ENCODE measurements at regions not wholly inside any gene's neighbourhood (a gene's known extent, or its start where the extent isn't known, plus 50 kb on each side); places are given as distances from the start of the nearest gene placed in this dataset.

DNA sequence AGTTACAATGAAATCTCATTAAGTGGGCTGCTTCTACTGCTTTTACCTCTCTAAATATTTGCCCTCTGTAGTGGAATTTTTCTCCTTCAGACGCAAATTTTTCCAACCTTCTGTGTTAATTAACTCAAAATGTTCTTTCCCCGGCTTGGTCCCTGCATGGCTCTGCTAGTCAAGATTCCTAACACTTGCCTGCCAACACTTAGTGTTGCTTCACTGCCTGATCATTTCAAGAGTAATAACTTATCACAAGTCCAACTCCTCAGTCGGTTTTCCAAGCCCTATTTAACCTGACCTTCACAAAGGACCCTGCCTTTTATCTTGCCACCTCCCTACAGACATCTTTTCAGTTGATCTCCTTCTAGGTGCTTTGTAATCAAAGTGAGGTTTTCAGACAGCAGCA lies 142.7 kb downstream of the HRH4 start:
- Histone ChIP-seq H3K23ac (ENCODE audit: insufficient read length, low read depth, low read length) (no peak overlapping the region), H3K27ac (ENCODE audit: insufficient read length, low read depth, low read length) (no peak overlapping the region), H3K56ac (ENCODE audit: insufficient read length, low read depth, low read length) (no peak overlapping the region), H3K14ac (ENCODE audit: insufficient read depth, low read length) (no peak overlapping the region), H3K9ac (ENCODE audit: extremely low read depth, insufficient read length, low read length) (no peak overlapping the region), H3K27me3 (ENCODE audit: insufficient read depth, low read length) (no peaks in the 10 kb centered on the region), H3K79me1 (ENCODE audit: insufficient read depth, low read depth, low read length, poor library complexity, severe bottlenecking) (no peaks in the 10 kb centered on the region), H2BK120ac (ENCODE audit: low read depth, low read length, poor library complexity, severe bottlenecking) (no peak overlapping the region), H2BK20ac (ENCODE audit: low read depth, low read length, poor library complexity, severe bottlenecking) (no peak overlapping the region), H4K20me1 (ENCODE audit: control insufficient read depth, insufficient read depth, insufficient read length) (no peaks in the 10 kb centered on the region), H2BK5ac (ENCODE audit: insufficient read length, low read length) (no peak overlapping the region), H3K9me3 (ENCODE audit: control insufficient read depth, low read depth, low read length) (no peaks in the 10 kb centered on the region), H3K4ac (ENCODE audit: low read depth, low read length) (no peak overlapping the region), H3K4me2 (ENCODE audit: insufficient read depth, insufficient read length, low read length) (no peak overlapping the region), H3K79me2 (ENCODE audit: insufficient read depth, low read length) (no peaks in the 10 kb centered on the region), H3T11ph (ENCODE audit: low read length) (no peak overlapping the region), H4K5ac (ENCODE audit: insufficient read length, low read depth, low read length) (no peak overlapping the region), H3K23me2 (ENCODE audit: insufficient read length, low read depth, low read length, poor library complexity, severe bottlenecking) (no peaks in the 10 kb centered on the region), H3K4me1 (ENCODE audit: insufficient read depth, low read length) (peaks cover 3% of the 10 kb centered on the region; the same call in 1 of the 2 replicates), H2BK15ac (ENCODE audit: low read depth, low read length) (no peak overlapping the region), H3K18ac (ENCODE audit: insufficient read length, low read depth, low read length) (no peak overlapping the region), H4K91ac (ENCODE audit: insufficient read length, low read depth, low read length) (no peak overlapping the region), H2AFZ (ENCODE audit: low read length) (no peak overlapping the region), H4K8ac (replicated peaks; ENCODE audit: insufficient read length, low read depth, low read length) (no peak overlapping the region), H2BK12ac (ENCODE audit: insufficient read length, low read depth, low read length) (no peak overlapping the region), H2AK5ac (ENCODE audit: insufficient read length, low read length) (no peak overlapping the region)
- no peak for DNase-seq
- Mint-ChIP-seq H3K36me3 (ENCODE audit: insufficient read depth in 1 of 3, low read depth in 3 of 3) (no peaks in the 10 kb centered on the region), H3K27me3 (ENCODE audit: low read depth) (no peaks in the 10 kb centered on the region; the same call in 1 of the 2 replicates), H3K9me3 (no peaks in the 10 kb centered on the region), H3K4me1 (peaks cover 13 to 21% of the 10 kb centered on the region in 2 experiments), H3K27ac (peak overlapping the region in 1 of 3 experiments; percentile 5; a peak in 2 of 7 replicates), H3K4me3 (no peak overlapping the region)
- WGBS (ENCODE audit: extremely low coverage, insufficient read length, low lambda C conversion rate), result no CpG with 5 or more reads among the region's 3 CpGs
- TF ChIP-seq, protein P1, sequence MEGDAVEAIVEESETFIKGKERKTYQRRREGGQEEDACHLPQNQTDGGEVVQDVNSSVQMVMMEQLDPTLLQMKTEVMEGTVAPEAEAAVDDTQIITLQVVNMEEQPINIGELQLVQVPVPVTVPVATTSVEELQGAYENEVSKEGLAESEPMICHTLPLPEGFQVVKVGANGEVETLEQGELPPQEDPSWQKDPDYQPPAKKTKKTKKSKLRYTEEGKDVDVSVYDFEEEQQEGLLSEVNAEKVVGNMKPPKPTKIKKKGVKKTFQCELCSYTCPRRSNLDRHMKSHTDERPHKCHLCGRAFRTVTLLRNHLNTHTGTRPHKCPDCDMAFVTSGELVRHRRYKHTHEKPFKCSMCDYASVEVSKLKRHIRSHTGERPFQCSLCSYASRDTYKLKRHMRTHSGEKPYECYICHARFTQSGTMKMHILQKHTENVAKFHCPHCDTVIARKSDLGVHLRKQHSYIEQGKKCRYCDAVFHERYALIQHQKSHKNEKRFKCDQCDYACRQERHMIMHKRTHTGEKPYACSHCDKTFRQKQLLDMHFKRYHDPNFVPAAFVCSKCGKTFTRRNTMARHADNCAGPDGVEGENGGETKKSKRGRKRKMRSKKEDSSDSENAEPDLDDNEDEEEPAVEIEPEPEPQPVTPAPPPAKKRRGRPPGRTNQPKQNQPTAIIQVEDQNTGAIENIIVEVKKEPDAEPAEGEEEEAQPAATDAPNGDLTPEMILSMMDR (conservative IDR thresholded peaks at IDR 0.05), result no peak
